Ishikawa (cell line): ENCODE measurements at regions not wholly inside any gene's neighbourhood (a gene's known extent, or its start where the extent isn't known, plus 50 kb on each side); places are given as distances from the start of the nearest gene placed in this dataset.

Experiments
- CEBPB ChIP-seq: IDR thresholded peaks from 2 replicates; pipeline ENCODE4 v1.6.1; 2012
- CREB1 ChIP-seq: IDR thresholded peaks from 2 replicates; pipeline ENCODE4 v1.6.1; 2012; ENCODE audit warnings: low read depth
- EGR1 ChIP-seq: IDR thresholded peaks from 2 replicates; pipeline ENCODE4 v1.6.1; 2012
- EP300 ChIP-seq: IDR thresholded peaks from 2 replicates; pipeline ENCODE4 v1.6.1; 2012; ENCODE audit warnings: borderline replicate concordance
- FOXM1 ChIP-seq: IDR thresholded peaks from 2 replicates; pipeline ENCODE4 v1.6.1; 2012; ENCODE audit warnings: low read depth, borderline replicate concordance
- NFIC ChIP-seq: IDR thresholded peaks from 2 replicates; pipeline ENCODE4 v1.6.1; 2012
- RAD21 ChIP-seq: IDR thresholded peaks from 2 replicates; pipeline ENCODE4 v1.6.1; 2012; ENCODE audit warnings: low read depth
- TAF1 ChIP-seq: IDR thresholded peaks from 2 replicates; pipeline ENCODE4 v1.6.1; 2012; ENCODE audit warnings: low read depth, mild to moderate bottlenecking
- TCF12 ChIP-seq: IDR thresholded peaks from 2 replicates; pipeline ENCODE4 v1.6.1; 2012; ENCODE audit warnings: low read depth
- TEAD4 ChIP-seq: IDR thresholded peaks from 2 replicates; pipeline ENCODE4 v1.6.1; 2012
- YY1 ChIP-seq: IDR thresholded peaks from 2 replicates; pipeline ENCODE4 v1.6.1; 2012; ENCODE audit warnings: low read depth
- ZBTB7A ChIP-seq: IDR thresholded peaks from 2 replicates; pipeline ENCODE4 v1.6.1; 2012; ENCODE audit warnings: low read depth
- TF ChIP-seq, protein P1 (sequence below): IDR thresholded peaks from 2 replicates; pipeline ENCODE4 v1.6.1; 2012
- TF ChIP-seq, protein P2 (sequence below): IDR thresholded peaks from 2 replicates; pipeline ENCODE4 v1.6.1; 2012
- TF ChIP-seq, protein P3 (sequence below): IDR thresholded peaks from 2 replicates; pipeline ENCODE4 v1.6.1; 2012; ENCODE audit warnings: low read depth, mild to moderate bottlenecking

DNA sequence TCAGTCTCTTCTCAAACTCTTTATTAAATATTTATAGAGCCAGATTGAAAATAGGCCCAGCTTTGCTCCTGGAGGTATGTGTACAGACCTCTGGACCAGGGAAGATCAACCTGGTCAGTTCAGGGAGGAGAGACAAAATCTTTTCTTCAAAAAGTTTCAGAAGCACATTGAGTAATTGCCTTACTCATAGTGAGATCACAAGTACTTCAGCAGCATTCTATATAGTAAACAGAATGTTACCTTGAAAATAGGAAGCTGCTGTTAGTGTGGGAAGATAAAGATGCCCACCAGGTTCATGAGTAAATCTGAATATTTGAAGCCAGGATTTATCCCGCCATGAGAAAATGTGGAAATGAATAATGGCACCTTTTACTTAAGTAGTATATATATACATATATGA is 665.9 kb upstream of the CITED2 start:
- no peak for TF ChIP-seq TEAD4
- no peak for TF ChIP-seq RAD21
- no peak for TF ChIP-seq EP300
- TF ChIP-seq FOXM1, result no peak
- TF ChIP-seq TAF1, result no peak
- TF ChIP-seq TCF12, result no peak
- TF ChIP-seq CEBPB, result no peak
- no peak for TF ChIP-seq YY1
- TF ChIP-seq EGR1, result no peak
- TF ChIP-seq, protein P1, sequence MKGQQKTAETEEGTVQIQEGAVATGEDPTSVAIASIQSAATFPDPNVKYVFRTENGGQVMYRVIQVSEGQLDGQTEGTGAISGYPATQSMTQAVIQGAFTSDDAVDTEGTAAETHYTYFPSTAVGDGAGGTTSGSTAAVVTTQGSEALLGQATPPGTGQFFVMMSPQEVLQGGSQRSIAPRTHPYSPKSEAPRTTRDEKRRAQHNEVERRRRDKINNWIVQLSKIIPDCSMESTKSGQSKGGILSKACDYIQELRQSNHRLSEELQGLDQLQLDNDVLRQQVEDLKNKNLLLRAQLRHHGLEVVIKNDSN, result no peak
- TF ChIP-seq ZBTB7A, result no peak
- TF ChIP-seq CREB1, result no peak

- TF ChIP-seq RAD21, result no peak
- no peak for TF ChIP-seq ZBTB7A
- no peak for TF ChIP-seq YY1
- TF ChIP-seq, protein P2, sequence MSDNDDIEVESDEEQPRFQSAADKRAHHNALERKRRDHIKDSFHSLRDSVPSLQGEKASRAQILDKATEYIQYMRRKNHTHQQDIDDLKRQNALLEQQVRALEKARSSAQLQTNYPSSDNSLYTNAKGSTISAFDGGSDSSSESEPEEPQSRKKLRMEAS, result no peak
- TF ChIP-seq, protein P1, result no peak
- no peak for TF ChIP-seq CREB1
- TF ChIP-seq FOXM1, result no peak
- TF ChIP-seq, protein P3, sequence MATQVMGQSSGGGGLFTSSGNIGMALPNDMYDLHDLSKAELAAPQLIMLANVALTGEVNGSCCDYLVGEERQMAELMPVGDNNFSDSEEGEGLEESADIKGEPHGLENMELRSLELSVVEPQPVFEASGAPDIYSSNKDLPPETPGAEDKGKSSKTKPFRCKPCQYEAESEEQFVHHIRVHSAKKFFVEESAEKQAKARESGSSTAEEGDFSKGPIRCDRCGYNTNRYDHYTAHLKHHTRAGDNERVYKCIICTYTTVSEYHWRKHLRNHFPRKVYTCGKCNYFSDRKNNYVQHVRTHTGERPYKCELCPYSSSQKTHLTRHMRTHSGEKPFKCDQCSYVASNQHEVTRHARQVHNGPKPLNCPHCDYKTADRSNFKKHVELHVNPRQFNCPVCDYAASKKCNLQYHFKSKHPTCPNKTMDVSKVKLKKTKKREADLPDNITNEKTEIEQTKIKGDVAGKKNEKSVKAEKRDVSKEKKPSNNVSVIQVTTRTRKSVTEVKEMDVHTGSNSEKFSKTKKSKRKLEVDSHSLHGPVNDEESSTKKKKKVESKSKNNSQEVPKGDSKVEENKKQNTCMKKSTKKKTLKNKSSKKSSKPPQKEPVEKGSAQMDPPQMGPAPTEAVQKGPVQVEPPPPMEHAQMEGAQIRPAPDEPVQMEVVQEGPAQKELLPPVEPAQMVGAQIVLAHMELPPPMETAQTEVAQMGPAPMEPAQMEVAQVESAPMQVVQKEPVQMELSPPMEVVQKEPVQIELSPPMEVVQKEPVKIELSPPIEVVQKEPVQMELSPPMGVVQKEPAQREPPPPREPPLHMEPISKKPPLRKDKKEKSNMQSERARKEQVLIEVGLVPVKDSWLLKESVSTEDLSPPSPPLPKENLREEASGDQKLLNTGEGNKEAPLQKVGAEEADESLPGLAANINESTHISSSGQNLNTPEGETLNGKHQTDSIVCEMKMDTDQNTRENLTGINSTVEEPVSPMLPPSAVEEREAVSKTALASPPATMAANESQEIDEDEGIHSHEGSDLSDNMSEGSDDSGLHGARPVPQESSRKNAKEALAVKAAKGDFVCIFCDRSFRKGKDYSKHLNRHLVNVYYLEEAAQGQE, result no peak
- TF ChIP-seq EGR1, result no peak
- no peak for TF ChIP-seq NFIC
- TF ChIP-seq EP300, result no peak
- no peak for TF ChIP-seq TEAD4
- no peak for TF ChIP-seq TAF1
- no peak for TF ChIP-seq CEBPB
- TF ChIP-seq TCF12, result no peak
Measured at GRCh38 chr6:140039364-140039763, 664.9 kb upstream of the CITED2 start.

GRCh38 chr6:140036196-140036595 is 661.7 kb upstream of the CITED2 start:
- no peak for TF ChIP-seq RAD21
- no peak for TF ChIP-seq YY1
- no peak for TF ChIP-seq FOXM1

DNA sequence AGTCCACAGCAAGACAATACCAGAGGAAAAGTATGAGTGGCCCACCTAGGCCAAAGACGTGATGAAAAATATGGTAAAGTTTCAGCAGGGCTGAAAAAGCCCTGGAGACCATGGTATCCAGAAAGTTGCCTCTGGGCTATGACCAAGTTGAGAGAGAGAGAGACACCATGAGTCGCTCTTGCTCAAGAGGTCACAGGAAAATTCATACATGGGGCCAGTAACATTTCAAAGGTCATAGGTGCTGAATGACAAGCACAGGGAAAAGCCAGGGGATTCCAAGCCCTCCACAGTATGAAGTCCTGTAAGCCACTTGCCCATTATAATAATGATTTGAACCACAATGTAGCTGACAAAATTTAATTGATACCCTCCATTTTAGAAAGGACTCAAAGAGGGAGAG is 657.7 kb upstream of the CITED2 start:
- TF ChIP-seq CEBPB (no peak), TCF12 (no peak), FOXM1 (no peak), NFIC (no peak), EP300 (no peak), ZBTB7A (no peak), YY1 (no peak), RAD21 (no peak), TAF1 (no peak), TEAD4 (no peak), EGR1 (no peak), CREB1 (no peak)
- TF ChIP-seq, protein P1, result no peak
- TF ChIP-seq, protein P2, result no peak
- TF ChIP-seq, protein P3, result no peak

- TF ChIP-seq CEBPB (no peak), EGR1 (no peak), ZBTB7A (no peak), TEAD4 (no peak), RAD21 (no peak), FOXM1 (no peak), EP300 (no peak), CREB1 (no peak), YY1 (no peak), NFIC (no peak), TCF12 (no peak)
Measured at GRCh38 chr6:140029551-140029950, 655.1 kb upstream of the CITED2 start.

- TF ChIP-seq EP300 (no peak), TCF12 (no peak), ZBTB7A (no peak), TEAD4 (no peak)
Measured at GRCh38 chr6:140027219-140027618, 652.8 kb upstream of the CITED2 start.
